Left lung (tissue), 4 donors: ENCODE measurements at regions not wholly inside any gene's neighbourhood (a gene's known extent, or its start where the extent isn't known, plus 50 kb on each side); places are given as distances from the start of the nearest gene placed in this dataset.

Experiments used
- ATAC-seq: fragments of 200-7000 bp; cut with Tn5 transposase; one replicate; pipeline ENCODE4 v1.9.1; 2020; ENCODE audit warnings: moderate library complexity
- DNase-seq, 4 donors: peaks; one replicate each; pipeline ENCODE4 v3.0.0-alpha.2; 2013 to 2020
- H3K27ac ChIP-seq, 2 donors: fragments of 200-600 bp; sonication (generic) in 1 of 2; one replicate each; pipeline versions ENCODE4 v1.5.0 to v1.8.0; 2020 to 2021
- H3K27me3 ChIP-seq, 2 donors: fragments of 200-600 bp; sonication (generic) in 1 of 2; one replicate each; pipeline versions ENCODE4 v1.5.0 to v1.8.0; 2020 to 2021
- H3K36me3 ChIP-seq, 2 donors: fragments of 200-600 bp; sonication (generic) in 1 of 2; one replicate each; pipeline versions ENCODE4 v1.5.0 to v1.8.0; 2020 to 2021
- H3K4me1 ChIP-seq, 2 donors: fragments of 200-600 bp; one replicate each; pipeline ENCODE4 v1.8.0; 2021
- H3K4me3 ChIP-seq, 2 donors: fragments of 200-600 bp; sonication (generic) in 1 of 2; one replicate each; pipeline versions ENCODE4 v1.5.0 to v1.8.0; 2020 to 2021; ENCODE audit warnings: mild to moderate bottlenecking in 1 of 2
- H3K9me3 ChIP-seq, 2 donors: fragments of 200-600 bp; sonication (generic) in 1 of 2; one replicate each; pipeline versions ENCODE4 v1.5.0 to v1.8.0; 2020 to 2021
- intact Hi-C, 2 donors: fragments of 100-400 bp; cut with DNase I; formaldehyde crosslinking; loops; one replicate each; pipeline versions ENCODE4 v1.11.2 to v1.14.2; 2022
- TF ChIP-seq, protein P1 (sequence below), 2 donors: fragments of 200-600 bp; sonication (generic) in 1 of 2; IDR thresholded peaks; one replicate each; pipeline versions ENCODE4 v1.5.0 to v1.8.0; 2021; ENCODE audit warnings: antibody characterized with exemption in 2 of 2
- donor health status: DM: no; HTN: yes; CAD: no.
- donor health status: DM: no; HTN: no; CAD: no.

GRCh38 chr10:121418126-121418777, 180.0 kb downstream of the FGFR2 start:
- no peak for DNase-seq
- intact Hi-C loops = no loop called here
- Histone ChIP-seq H3K4me3 (no peak overlapping the region), H3K4me1 (no peaks in the 10 kb centered on the region), H3K27ac (no peak overlapping the region), H3K36me3 (no peaks in the 10 kb centered on the region), H3K27me3 (no peaks in the 10 kb centered on the region), H3K9me3 (no peaks in the 10 kb centered on the region)
- ATAC-seq = peak; percentile 37
- TF ChIP-seq, protein P1, sequence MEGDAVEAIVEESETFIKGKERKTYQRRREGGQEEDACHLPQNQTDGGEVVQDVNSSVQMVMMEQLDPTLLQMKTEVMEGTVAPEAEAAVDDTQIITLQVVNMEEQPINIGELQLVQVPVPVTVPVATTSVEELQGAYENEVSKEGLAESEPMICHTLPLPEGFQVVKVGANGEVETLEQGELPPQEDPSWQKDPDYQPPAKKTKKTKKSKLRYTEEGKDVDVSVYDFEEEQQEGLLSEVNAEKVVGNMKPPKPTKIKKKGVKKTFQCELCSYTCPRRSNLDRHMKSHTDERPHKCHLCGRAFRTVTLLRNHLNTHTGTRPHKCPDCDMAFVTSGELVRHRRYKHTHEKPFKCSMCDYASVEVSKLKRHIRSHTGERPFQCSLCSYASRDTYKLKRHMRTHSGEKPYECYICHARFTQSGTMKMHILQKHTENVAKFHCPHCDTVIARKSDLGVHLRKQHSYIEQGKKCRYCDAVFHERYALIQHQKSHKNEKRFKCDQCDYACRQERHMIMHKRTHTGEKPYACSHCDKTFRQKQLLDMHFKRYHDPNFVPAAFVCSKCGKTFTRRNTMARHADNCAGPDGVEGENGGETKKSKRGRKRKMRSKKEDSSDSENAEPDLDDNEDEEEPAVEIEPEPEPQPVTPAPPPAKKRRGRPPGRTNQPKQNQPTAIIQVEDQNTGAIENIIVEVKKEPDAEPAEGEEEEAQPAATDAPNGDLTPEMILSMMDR (IDR thresholded peaks at IDR 0.05) = no peak

- TF ChIP-seq, protein P1 (IDR thresholded peaks at IDR 0.05) = no peak
Measured at GRCh38 chr10:121420006-121420405, 178.2 kb downstream of the FGFR2 start.

GRCh38 chr10:121422096-121422495, 176.1 kb downstream of the FGFR2 start:
- intact Hi-C loops = no loop called here
- TF ChIP-seq, protein P1 (IDR thresholded peaks at IDR 0.05) = no peak
- DNase-seq = no peak
- no peak for ATAC-seq
- H3K9me3 ChIP-seq = no peaks in the 10 kb centered on the region
- H3K4me1 ChIP-seq = no peaks in the 10 kb centered on the region
- H3K4me3 ChIP-seq = no peak overlapping the region
- H3K27ac ChIP-seq = no peak overlapping the region
- no peaks in the 10 kb centered on the region for H3K27me3 ChIP-seq
- no peaks in the 10 kb centered on the region for H3K36me3 ChIP-seq

More at GRCh38 chr10:121420006-121420405, 178.2 kb downstream of the FGFR2 start:
- intact Hi-C loops = no loop called here
- Histone ChIP-seq H3K4me1 (no peaks in the 10 kb centered on the region), H3K9me3 (no peaks in the 10 kb centered on the region), H3K36me3 (no peaks in the 10 kb centered on the region), H3K27ac (no peak overlapping the region), H3K4me3 (no peak overlapping the region), H3K27me3 (no peaks in the 10 kb centered on the region)
- no peak for DNase-seq
- no peak for ATAC-seq

- intact Hi-C loops = no loop called here
- Histone ChIP-seq H3K4me1 (no peaks in the 10 kb centered on the region), H3K27ac (no peak overlapping the region), H3K36me3 (no peaks in the 10 kb centered on the region), H3K9me3 (no peaks in the 10 kb centered on the region), H3K27me3 (no peaks in the 10 kb centered on the region), H3K4me3 (no peak overlapping the region)
- ATAC-seq (no peak), DNase-seq (no peak)
- TF ChIP-seq, protein P1 (IDR thresholded peaks at IDR 0.05) = no peak
Measured at GRCh38 chr10:121425623-121426022, 172.6 kb downstream of the FGFR2 start.

DNA sequence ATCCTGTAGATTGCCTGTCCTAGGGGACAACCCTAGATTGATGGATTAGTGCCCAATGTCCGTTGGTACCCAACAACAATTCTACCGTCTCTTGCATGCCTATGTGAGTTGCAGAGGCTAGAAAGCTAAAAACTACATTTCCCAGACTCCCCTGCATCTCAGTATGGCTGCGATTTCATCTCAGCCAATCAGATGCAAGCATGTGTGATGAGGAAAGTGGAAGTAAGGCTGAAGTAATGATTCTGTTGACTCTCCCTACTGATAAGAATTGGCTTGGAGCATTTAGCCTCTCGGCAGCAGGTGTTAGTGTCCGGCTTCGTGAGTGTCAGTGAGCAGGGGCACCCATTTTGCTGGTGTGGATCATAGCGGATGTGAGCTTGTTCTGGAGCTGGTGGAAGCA, 171.9 kb downstream of the FGFR2 start:
- Histone ChIP-seq H3K27me3 (no peaks in the 10 kb centered on the region), H3K4me3 (no peak overlapping the region), H3K4me1 (no peaks in the 10 kb centered on the region), H3K27ac (no peak overlapping the region), H3K9me3 (no peaks in the 10 kb centered on the region), H3K36me3 (no peaks in the 10 kb centered on the region)
- TF ChIP-seq, protein P1 (IDR thresholded peaks at IDR 0.05) = no peak
- ATAC-seq (no peak), DNase-seq (no peak)
- intact Hi-C loops = no loop called here
